Activated T-cell treated with anti-CD3 and anti-CD28 coated beads, Interleukin-2, amount 50 U/mL, for 48 hours (primary cell): ENCODE measurements at regions not wholly inside any gene's neighbourhood (a gene's known extent, or its start where the extent isn't known, plus 50 kb on each side); places are given as distances from the start of the nearest gene placed in this dataset.

Experiments
- DNase-seq, 2 experiments: peaks; one replicate each; pipeline ENCODE4 v3.0.0-alpha.2; 2020

DNA sequence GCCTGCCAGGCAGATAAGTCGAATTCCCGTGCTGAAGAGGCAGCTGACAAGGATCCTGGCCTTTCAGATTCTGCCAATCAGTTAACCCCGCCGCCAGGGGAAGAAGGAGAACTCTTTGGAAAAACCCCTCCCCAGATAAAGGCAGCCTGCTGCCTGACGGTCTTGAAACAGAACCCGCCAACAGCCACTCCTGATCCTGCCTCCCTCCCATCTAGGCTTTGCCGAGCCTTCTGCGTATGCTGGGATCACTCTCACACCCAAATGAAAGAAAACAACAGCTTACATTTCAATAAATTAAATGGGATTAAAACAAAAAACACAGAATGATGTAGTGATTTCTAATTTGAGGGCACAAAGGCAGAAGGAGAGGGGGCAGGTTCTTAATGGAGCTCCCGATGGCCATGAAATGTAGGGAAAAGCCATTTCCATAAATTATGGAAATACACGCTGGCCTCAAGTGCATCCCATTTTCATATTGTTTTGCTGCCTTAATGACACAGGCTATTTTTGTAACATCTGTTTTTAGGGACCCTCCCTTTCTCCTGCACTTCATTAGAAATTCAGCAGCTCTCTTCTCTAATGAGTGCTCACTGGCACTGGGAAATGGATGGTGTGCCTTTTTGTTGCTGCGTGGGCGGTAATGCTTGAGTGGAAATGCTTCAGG lies 319.1 kb downstream of the MED10 start:
- no peak for DNase-seq

GRCh38 chr5:6058055-6058715 lies 320.2 kb downstream of the MED10 start:
- DNase-seq = no peak

DNA sequence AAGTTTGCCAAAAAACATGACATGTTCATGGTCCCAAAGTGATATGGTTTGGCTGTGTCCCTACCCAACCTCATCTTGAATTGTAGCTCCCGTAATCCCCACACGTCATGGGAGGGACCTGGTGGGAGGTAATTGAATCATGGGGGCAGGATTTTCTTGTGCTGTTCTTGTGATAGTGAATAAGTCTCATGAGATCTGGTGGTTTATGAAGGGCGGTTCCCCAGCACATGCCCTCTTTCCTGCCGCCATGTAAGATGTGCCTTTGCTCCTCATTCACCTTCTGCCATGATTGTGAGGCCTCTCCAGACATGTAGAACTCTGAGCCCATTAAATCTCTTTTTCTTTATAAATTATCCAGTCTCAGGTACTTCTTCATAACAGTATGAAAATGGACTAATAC lies 322.1 kb downstream of the MED10 start:
- DNase-seq = no peak

DNA sequence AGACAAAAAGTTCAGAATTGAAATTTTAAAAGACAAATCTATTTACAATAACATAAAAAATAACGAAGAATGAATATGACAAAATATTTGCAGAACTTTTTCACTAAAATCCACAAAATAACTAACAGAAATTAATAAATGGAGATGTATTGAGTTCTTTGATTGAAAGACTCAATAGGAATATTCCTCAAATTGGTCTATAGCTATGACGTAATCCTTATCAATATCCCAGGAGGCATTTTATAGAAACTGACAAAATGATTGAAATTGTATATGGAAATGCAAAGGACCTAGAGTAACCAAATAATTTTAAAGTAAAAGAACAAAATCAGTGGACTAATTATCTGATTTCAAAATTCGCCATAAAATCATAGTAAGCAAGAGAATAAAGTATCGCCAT lies 328.7 kb downstream of the MED10 start:
- no peak for DNase-seq

DNA sequence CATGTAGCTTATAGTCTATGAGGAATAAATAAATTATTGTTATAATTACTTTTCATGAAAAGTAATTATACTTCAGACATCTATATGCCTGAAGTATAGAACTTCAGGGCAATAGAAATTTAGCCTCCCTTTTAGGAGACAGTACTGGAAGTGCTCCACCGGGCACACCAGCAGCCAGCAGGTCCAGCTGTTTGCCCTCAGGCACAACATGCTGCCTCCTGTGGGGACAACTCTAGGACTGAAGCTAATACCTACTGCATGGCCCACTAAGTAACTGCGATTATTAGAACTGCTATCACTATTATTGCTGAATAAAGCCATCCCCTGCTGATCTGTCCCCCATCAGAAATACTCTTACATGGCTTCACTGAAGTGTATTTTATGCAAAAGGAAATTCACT lies 329.6 kb downstream of the MED10 start:
- no peak for DNase-seq

- no peak for DNase-seq
Observed at GRCh38 chr5:6046296-6046967, 331.9 kb downstream of the MED10 start.

DNA sequence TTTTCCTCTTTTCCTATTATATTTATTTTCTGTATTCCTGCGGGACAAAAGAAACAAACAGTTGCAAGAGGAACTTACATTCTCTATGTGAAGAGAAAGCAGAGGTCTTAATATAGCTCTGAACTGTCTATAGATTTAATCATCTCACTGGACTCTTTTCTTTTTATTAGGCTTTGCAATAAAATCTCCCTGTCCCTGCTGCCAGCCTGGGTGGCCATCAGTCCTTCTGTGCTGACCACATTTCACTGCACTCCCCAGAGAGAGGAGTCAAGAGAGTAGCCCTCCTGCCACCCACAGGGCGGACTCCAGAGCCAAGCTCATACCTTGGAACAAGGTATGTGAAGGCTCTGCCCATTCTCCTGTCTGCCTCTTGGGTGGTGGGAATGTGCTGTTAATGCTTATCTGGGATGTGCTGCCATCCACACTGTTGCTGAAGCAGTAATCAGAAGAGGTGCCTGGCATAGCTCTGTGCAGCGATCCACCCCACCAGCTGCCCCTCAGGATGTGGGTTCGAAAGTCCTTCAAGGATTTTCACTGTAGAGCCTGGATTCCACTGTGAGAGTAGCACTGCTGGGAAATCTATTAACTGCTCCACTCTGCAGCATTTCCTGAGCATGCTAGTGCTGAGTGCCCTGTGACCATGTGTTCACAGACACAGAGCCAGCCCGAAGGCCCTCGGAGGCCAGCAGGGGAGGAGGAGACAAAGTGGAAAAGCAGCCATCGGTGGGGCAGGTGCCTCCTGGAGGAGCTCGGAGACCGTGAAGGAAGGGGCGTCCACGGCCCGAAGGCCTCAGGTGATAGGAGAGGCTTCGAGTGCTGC lies 334.6 kb downstream of the MED10 start:
- DNase-seq = no peak

DNA sequence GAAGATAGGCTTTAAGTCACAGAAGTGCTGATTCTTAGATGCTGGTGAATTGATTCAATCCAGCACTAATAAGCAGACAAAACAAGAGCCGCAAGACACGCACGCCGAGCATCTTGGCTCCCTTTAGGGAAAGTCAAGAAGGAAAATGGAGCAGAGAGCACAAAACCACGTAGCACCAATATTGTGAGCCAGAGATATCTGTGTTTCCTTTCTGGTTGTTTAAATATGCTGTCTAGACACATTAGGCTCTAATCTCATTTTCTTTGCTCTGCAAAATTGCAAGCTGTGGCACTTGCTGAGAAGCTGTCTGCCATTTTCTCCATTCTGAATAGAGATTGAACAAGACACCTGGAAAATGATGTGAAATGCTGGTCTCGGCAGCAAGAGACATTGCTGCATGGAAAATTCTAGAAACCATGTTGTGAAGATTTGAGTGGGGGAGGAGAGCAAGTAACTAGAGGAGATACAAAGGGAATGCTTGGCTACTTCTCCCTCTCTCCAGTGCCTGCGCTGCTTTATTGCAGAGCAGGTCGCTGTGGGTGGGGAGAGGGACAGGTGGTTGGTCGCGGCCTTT lies 336.3 kb downstream of the MED10 start:
- DNase-seq = no peak

DNA sequence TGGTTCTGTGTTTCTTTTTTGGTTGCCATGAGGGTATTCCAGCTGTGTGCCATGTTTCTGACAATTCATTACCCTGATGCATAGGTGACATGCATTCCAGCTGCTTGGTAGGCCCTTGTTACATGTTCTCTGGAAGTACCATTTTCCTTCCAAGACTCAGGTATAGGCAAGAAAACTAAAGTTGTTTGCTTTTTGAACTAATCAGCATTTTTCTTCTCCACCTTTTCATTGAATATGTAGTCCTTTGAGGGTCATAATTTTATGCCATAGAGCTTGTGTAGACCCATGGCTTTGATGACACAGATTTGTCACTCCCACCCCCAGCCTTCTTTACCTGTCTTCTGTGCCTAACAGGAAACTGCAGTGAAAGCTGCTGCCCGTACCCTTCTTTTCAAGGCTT lies 339.2 kb downstream of the MED10 start:
- no peak for DNase-seq

DNA sequence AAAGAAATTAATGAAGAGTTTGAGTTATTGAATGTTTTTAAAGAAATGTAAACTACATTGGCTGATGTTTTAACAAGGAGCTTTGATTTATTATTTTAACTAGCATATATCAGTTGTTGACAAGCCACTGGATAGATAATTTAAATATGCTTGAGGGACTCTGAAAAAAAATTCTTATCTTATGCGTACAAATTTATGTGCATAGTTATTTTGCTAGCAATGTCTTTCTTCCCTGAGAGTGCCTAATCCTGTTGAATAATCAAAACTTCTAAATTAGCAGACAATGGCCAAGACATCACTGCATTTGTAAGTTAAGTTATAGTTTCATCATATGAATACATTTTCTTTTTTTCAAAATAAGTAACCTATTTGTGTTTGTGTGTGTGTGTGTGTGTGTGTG lies 342.3 kb downstream of the MED10 start:
- DNase-seq = no peak

DNA sequence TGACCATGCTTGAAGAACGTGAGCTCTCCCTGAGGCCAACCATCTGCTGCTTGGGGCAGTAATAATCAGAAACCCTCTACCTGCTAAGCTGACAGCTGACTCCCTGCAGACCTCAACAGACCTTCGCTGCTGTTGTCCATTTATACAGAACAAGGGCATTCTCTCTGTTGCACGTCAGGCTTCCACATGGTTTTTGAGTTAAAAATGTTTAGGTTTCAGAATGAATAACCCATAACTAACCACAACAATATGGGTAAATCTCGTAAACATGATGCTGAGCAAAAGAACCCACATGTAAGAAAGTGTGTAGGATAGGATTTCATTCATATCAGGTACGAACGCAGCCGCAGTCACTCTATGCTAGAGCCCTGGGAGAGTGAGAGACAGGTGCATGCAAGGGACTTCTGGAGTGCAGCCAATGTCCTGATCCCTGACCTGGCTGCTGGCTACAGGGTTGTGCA lies 348.5 kb downstream of the MED10 start:
- no peak for DNase-seq

DNA sequence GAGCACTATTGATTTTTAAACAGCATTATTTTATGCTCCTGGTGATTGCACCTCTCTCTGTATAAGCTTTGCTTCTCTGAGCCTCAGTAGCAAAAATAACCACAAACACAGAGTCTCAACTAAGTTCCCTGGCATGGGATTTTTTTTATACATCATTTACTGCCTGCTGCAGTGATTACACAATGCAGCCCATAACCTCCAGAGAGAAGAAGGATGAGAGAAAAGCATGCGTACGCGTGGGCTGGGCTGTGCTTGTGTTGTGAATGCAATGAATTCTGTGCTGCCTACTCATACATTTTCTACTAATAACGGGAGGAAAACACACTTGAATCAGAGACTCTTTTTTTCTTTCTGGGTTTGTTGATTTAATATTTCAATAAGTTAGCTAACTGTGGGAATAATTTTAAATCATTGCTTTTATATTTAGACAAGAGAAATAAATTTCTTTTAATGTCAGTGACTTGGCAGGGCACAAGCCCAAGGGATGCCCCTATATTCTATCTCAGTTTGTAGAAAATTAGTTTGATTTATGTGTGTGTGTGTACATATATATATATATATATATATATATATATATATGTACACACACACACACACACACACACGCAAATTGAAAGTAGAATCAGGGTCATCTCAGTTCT lies 351.5 kb downstream of the MED10 start:
- no peak for DNase-seq

- no peak for DNase-seq
Observed at GRCh38 chr5:6019612-6020011, 358.7 kb downstream of the MED10 start.

DNA sequence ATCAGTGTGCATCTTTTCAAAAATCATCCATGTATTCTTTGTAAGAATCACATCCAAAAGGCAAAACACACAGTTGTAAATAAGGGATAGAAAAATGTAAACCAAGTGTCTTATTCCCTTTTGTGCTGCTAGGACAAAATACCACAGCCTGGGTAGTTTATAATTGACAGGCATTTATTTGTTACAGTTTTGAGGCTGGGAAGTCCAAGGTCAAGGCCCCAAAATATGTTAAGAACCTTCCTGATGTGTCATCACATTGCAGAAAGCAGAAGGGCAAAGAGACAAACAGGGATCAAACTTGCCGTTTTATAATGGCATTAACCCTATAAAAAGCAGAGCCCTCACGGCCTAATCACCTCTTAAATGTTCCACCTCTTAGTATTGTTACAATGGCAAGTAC lies 364.8 kb downstream of the MED10 start:
- no peak for DNase-seq

DNA sequence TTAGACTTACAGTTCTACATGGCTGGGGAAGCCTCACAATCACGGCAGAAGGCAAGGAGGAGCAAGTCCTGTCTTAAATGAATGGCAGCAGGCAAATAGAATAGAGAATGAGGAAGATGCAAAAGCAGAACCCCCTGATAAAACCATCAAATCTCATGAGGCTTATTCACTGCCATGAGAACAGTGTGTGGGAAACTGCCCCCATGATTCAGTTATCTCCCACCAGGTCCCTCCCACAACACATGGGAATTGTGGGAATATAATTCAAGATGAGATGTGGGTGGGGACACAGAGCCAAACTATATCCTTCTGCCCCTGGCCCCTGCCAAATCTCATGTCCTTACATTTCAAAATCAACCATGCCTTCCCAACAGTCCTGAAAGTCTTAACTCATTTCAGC lies 367.1 kb downstream of the MED10 start:
- no peak for DNase-seq

DNA sequence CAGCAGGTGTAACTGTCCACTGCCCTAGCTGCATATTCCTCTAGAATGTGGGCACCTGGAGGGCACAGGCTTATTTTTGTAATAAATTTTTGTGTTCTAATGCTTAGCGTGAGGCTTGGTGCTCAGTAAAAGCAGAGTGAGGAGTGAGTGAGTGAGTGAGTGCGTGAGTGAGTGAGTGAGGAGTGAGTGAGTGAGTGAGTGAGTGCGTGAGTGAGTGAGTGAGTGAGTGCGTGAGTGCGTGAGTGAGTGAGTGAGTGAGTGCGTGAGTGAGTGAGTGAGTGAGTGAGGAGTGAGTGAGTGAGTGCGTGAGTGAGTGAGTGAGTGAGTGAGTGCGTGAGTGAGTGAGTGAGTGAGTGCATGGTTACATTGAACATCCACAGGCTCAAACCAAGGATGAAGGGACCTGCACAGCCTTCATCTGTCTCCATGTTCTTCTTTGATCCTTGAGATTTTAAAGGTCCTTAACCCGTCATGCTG lies 371.5 kb downstream of the MED10 start:
- no peak for DNase-seq

- DNase-seq = no peak
Observed at GRCh38 chr5:6003040-6003825, 375.1 kb downstream of the MED10 start.

DNA sequence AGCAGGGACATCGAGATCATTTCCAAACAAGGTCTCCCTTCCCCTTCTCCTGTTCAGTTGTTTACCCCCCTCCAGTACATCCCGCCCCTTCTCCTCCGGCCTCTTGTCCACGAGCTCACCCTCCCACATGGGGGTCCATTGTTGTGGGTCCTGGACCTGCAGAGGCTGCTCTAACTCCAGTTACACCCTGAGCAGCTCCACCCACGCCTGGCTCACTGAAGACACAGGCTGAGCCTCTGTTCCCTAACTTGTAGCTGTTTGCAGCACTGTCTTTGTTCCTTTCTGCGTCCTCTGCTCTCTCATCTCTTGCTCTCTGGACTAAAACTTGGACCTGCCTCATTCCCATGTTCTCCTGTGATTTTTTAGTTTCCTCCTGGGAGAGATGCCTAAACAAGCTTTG lies 377.5 kb downstream of the MED10 start:
- DNase-seq = no peak

DNA sequence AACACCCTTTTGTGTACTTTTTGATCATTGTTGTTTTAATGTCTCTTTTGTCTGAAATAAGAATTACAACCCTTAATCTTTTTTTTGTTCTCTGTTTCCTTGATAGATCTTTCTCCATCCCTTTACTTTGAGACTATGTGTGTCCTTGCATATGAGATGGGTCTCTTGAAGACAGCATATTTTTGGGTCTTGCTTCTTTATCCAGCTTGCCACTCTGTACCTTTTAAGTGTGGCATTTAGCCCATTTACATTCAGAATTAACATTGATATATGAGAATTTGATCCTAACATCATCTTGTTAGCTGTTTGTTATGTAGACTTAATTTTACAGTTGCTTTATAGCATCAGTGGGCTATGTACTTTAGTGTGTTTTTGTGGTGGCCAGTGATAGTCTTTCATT lies 382.5 kb downstream of the MED10 start:
- DNase-seq = no peak

GRCh38 chr5:5986492-5987178 lies 391.7 kb downstream of the MED10 start:
- DNase-seq = no peak

- no peak for DNase-seq
Observed at GRCh38 chr5:5985332-5985731, 393.0 kb downstream of the MED10 start.
